Breast epithelium (tissue), 4 donors: ENCODE measurements at regions not wholly inside any gene's neighbourhood (a gene's known extent, or its start where the extent isn't known, plus 50 kb on each side); places are given as distances from the start of the nearest gene placed in this dataset.

Experiments
- DNase-seq, 2 donors: peaks; one replicate each; pipeline ENCODE4 v3.0.0-alpha.2; 2019; ENCODE audit warnings: low spot score in 2 of 2
- H3K27ac ChIP-seq, 2 donors: fragments of 200-600 bp; sonication (generic) in 1 of 2; one replicate each; pipeline ENCODE4 v1.5.1; 2016 to 2019; ENCODE audit warnings: mild to moderate bottlenecking in 1 of 2
- H3K27me3 ChIP-seq, 2 donors: fragments of 200-600 bp; sonication (generic) in 1 of 2; one replicate each; pipeline versions ENCODE4 v1.5.1 to v1.6.0; 2017 to 2019; ENCODE audit warnings: control low read depth in 1 of 2, mild to moderate bottlenecking in 1 of 2
- H3K36me3 ChIP-seq: fragments of 200-600 bp; one replicate; pipeline ENCODE4 v1.5.1; 2019
- H3K4me1 ChIP-seq, 2 donors: fragments of 200-600 bp; sonication (generic); one replicate each; pipeline ENCODE4 v1.5.1; 2016 to 2019; ENCODE audit warnings: control low read depth in 1 of 2
- H3K4me3 ChIP-seq, 3 donors: fragments of 200-600 bp; sonication (generic); 1 replicate in 2 of 3; 2 replicates in 1 of 3; pipeline ENCODE4 v1.5.1; 2016 to 2019; ENCODE audit warnings: mild to moderate bottlenecking in 3 of 3, moderate library complexity in 2 of 3
- H3K9me3 ChIP-seq, 2 donors: fragments of 200-600 bp; sonication (generic) in 1 of 2; one replicate each; pipeline ENCODE4 v1.5.1; 2016 to 2019; ENCODE audit warnings: control low read depth in 1 of 2
- CTCF ChIP-seq, 3 donors: fragments of 450-650 bp; IDR thresholded peaks; one replicate each; pipeline ENCODE4 v1.5.1; 2016 to 2017; ENCODE audit warnings: antibody characterized with exemption in 3 of 3, mild to moderate bottlenecking in 3 of 3, moderate library complexity in 3 of 3
- POLR2A ChIP-seq: fragments of 450-650 bp; IDR thresholded peaks from one replicate; pipeline ENCODE4 v1.6.1; 2016; ENCODE audit warnings: antibody characterized with exemption, mild to moderate bottlenecking, moderate library complexity
- POLR2AphosphoS5 ChIP-seq, 3 donors: sonication (generic); formaldehyde crosslinking; IDR thresholded peaks; one replicate each; pipeline ENCODE4 v1.6.1; 2017; ENCODE audit warnings: antibody characterized with exemption in 3 of 3
- intact Hi-C: fragments of 100-400 bp; cut with DNase I; formaldehyde crosslinking; loops from one replicate; pipeline ENCODE4 v1.15.1; 2023; ENCODE audit warnings: low total_unique reads

DNA sequence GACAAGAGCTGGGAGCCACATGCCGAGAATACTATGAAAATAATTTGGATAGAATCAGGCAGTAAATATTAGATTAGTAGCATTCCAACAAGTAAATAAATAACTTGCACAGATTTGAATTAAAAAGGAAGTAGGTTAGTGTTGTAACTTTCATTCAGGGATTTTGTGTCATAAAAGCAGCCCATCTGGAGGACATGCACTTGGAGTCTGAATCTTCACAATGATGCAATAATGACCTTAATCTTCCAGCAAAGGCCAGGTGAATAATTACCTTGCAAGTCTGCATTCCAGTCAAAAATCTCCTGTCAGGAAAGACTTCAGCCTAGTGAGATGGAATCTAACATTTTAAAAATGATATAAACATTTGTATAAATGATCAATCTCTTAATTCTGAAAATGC, 518.1 kb downstream of the KCNJ2 start:
- H3K36me3 ChIP-seq: no peaks in the 10 kb centered on the region
- TF ChIP-seq CTCF (IDR thresholded peaks at IDR 0.05) (no peak), POLR2A (no peak), POLR2AphosphoS5 (IDR thresholded peaks at IDR 0.05) (no peak)
- no peak overlapping the region for H3K4me3 ChIP-seq
- no peak overlapping the region for H3K27ac ChIP-seq
- H3K9me3 ChIP-seq: no peaks in the 10 kb centered on the region
- DNase-seq: no peak
- H3K4me1 ChIP-seq: no peaks in the 10 kb centered on the region
- intact Hi-C loops: no loop called here
- no peaks in the 10 kb centered on the region for H3K27me3 ChIP-seq

- no peaks in the 10 kb centered on the region for H3K36me3 ChIP-seq
- intact Hi-C loops: no loop called here
- no peak overlapping the region for H3K27ac ChIP-seq
- H3K4me3 ChIP-seq: no peak overlapping the region
- no peaks in the 10 kb centered on the region for H3K27me3 ChIP-seq
- peaks cover 0 to 8% of the 10 kb centered on the region in 2 donors for H3K9me3 ChIP-seq
- TF ChIP-seq CTCF (IDR thresholded peaks at IDR 0.05) (no peak), POLR2A (no peak), POLR2AphosphoS5 (IDR thresholded peaks at IDR 0.05) (no peak)
- no peak for DNase-seq
- no peaks in the 10 kb centered on the region for H3K4me1 ChIP-seq
These were observed 521.8 kb downstream of the KCNJ2 start for GRCh38 chr17:70691150-70691549.

DNA sequence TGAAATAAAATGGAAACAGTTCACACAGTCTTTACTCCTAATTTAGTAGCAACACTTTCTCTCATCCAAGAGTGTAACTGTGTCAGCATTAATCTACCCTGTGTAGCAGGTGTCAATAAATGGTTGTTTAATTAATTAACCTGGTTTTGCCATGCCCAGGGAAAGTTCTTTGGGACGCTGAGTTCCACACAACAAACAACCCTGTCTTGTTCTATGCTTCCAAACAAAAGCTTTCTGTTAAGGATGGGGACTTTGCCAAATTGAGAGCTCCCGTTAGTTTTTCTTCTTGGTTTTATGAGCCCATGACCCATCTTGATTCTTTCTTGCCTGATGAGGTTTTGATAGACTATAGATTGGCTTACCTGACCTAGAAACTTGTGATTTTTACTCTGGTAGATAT, 530.1 kb downstream of the KCNJ2 start:
- H3K27ac ChIP-seq: no peak overlapping the region
- TF ChIP-seq POLR2AphosphoS5 (IDR thresholded peaks at IDR 0.05): no peak
- TF ChIP-seq CTCF (IDR thresholded peaks at IDR 0.05): no peak
- TF ChIP-seq POLR2A: no peak

DNA sequence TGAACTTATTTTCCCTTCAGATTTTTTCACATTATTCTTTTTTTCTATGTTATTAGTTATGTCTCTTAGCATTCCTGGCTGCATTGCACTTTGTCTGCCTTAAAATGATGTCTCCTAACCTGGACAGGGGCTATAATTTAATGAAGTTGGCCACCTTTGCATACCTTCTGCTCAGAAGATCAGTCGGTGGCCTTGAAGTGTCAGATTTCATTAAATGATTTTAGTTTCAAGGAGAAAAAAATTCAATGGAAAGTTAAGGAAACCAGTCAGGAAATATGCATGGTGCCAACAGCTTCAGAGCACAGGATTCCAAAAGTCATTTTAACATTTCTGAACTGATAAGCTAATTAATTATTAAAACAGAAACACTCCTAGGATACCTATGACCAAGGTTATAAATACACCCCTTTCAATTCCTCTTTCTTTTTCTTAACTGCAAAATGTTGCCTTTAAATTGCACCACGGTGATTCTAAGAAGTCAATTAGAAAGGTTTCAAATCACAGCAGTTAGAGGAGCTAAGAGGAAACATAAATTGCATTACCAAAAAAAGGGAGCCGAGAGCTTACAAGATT, 533.4 kb downstream of the KCNJ2 start:
- intact Hi-C loops: no loop called here
- TF ChIP-seq POLR2A: no peak
- no peak for TF ChIP-seq POLR2AphosphoS5 (IDR thresholded peaks at IDR 0.05)
- TF ChIP-seq CTCF (IDR thresholded peaks at IDR 0.05): no peak
- Histone ChIP-seq H3K27ac (no peak overlapping the region), H3K4me3 (no peak overlapping the region), H3K27me3 (peaks cover 0 to 4% of the 10 kb centered on the region in 2 donors), H3K4me1 (no peaks in the 10 kb centered on the region), H3K36me3 (no peaks in the 10 kb centered on the region), H3K9me3 (no peaks in the 10 kb centered on the region)
- DNase-seq: no peak

More for the DNA sequence above, 530.1 kb downstream of the KCNJ2 start:
- H3K36me3 ChIP-seq: no peaks in the 10 kb centered on the region
- H3K9me3 ChIP-seq: peaks cover 0 to under 1% of the 10 kb centered on the region in 2 donors
- DNase-seq: no peak
- H3K4me3 ChIP-seq: no peak overlapping the region
- intact Hi-C loops: no loop called here
- peaks cover 0 to 2% of the 10 kb centered on the region in 2 donors for H3K27me3 ChIP-seq
- no peaks in the 10 kb centered on the region for H3K4me1 ChIP-seq

DNA sequence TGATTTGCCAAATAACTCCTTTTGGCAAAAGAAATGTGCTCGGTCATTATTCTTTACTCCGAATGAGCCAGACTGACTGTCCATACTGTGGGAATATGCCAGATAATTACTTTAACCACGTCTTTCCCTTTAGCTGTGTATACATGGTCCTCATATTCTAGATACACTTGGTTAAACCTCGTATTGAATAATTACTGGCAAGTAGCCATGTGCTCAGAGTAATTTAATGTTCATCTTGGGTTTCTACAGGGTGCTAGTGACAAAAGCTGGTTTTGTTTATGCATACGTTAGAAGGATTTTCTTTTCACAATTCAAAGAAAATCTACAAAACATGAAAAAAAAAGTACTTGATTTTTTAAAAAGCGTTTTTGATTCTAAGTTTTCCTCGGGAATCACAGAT, 540.3 kb downstream of the KCNJ2 start:
- Histone ChIP-seq H3K27me3 (peaks cover 0 to 7% of the 10 kb centered on the region in 2 donors), H3K27ac (no peak overlapping the region), H3K4me3 (no peak overlapping the region), H3K36me3 (no peaks in the 10 kb centered on the region), H3K9me3 (no peaks in the 10 kb centered on the region), H3K4me1 (no peaks in the 10 kb centered on the region)
- TF ChIP-seq POLR2AphosphoS5 (IDR thresholded peaks at IDR 0.05) (no peak), CTCF (IDR thresholded peaks at IDR 0.05) (no peak), POLR2A (no peak)
- intact Hi-C loops: no loop called here
- DNase-seq: no peak
